ENCODE measurements at regions not wholly inside any gene's neighbourhood (a gene's known extent, or its start where the extent isn't known, plus 50 kb on each side); places are given as distances from the start of the nearest gene placed in this dataset.

DNA sequence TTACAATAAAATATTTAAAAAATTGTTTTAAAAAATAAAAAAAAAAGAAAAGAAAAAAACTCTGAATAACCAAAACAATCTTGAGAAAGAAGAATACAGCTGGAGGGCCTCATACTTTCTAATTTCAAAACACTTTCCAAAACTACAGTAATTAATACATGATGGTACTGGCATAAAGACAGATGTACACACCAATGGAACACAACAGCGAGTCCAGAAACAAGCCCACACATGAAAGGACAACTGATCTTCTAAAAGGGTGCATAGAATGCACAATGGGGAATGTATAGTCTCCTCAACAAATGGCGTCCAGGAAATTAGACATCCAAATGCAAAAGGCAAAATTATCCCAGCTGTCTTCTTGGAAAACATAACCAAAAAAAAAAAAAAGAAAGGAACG, 99.6 kb downstream of the LURAP1L start:
- no peak for DNase-seq

DNA sequence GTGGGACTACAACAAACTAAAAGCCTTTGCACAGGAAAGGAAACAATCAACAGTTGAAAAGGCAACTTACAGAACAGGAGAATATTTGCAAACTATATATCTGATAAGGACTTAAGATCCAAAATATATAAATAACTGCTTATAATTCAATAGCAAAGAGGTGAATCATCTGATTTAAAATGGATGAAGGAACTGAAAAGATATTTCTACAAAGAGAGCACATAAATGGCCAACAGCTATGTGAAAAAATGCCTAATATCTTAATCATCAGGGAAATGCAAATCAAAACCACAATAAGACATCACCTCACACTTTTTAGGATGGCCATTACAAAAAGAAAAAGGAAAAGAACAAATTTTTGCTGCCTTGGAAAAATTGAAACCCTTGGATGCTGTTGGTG, 100.4 kb downstream of the LURAP1L start:
- no peak for DNase-seq

DNA sequence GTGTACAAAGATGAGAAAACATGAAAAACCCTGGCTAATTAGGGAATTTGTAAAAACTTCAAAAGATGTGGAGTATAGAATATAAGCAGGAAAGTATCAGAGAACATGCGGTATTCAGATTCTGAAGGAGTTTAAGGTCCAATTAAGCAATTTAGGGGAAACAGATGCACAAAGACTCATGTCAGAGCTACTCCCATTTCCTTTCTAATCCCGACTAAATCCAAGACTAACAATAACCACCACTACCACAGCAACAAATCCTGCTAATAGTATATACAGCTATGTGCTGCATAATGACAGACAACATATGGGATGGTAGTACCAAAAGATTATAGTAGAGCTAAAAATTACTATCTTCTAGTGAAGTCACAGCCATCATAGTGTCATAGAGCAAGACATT, 102.1 kb downstream of the LURAP1L start:
- no peak for DNase-seq

DNA sequence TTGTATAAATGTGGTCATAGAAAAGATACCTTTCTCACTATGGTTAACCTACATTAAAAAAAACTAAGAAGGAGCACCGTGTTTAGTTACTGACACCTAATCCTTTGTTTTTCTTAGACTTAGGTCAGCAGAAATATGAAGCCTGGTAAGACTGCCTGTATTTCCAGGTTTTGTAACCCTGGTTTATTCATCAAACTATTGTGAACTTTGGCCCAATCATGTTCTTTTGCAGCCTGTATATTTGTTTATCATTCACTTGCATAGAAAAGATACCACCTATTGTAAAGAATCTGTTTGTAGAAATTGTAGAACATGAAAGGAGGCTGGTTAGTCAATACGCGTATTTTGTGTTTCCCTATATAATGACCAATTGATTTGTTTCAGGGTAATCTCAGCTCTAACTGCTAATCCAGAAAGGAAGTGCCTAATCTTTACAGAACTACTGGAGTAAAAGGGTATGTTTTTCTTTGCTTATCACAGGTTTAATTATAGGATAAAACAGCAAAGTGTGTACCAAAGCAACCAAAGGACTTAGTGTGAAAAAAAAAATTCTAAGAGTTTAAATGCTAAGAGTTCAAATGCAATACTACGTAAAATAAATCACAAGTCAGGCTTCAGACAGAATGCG, 103.6 kb downstream of the LURAP1L start:
- DNase-seq, result no peak

DNA sequence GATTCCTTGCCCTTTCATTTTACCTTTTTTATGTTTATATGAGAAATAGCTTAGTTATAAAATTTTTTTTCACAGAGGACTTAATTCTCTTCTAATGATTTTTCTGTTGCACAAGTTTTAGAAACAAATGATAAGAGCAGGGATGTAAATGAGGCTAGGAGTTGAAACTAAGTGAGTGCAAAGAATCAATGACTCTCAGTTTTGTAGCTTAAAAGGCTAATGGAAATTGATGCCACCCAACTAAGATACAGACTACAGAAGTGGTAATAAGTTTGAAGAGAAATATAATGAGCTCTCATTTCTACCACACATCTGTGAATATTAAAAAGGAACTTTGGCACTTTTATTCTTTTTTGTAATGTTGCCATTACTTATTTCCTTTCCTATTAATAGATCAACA, 105.1 kb downstream of the LURAP1L start:
- DNase-seq, result no peak

DNA sequence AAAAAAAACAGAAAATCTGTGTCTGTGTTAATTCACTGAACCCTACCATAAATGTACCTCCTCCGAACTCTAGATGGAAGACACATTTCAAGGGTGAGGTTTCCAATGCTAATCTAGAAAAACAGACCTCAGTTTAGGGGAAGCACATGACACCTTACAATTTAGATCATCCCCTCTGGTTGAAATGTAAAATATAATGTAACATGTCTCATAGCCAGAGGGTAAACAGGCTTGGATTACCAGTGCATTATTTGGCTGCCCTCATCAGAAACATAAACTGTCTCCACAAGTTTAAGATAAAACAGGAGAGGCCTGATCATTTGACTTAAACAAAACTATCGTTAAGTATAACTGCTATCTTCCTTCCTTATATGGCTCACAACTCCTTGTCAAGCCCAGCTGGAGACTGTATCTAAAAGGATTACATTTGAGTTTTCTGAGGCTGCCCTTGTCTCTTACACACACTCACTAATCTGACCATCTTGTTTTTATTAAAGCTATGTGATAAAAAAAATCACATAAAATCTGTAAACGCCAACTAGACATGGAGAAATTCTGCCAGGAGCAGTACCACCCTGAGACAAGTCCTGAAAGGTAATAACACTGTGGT, 105.7 kb downstream of the LURAP1L start:
- no peak for DNase-seq

DNA sequence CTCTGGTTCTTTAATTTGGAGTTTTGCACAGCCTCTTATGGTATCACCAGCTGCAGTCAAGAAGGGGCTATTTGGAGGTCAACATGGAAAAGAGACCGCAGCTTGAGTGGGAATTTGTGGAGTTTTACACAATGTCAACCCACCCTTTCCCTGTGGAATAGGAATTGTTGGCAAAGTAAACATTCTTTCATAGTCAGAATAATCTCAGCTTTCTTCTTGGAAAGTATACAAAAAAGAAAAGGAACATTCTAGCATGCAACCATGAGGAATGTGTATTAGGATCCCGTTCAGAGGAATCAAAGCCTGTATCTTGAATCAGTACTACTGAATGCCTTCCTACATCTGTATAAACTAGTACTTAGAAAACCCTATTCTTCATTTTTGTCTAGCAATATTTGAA, 107.6 kb downstream of the LURAP1L start:
- DNase-seq, result no peak

DNA sequence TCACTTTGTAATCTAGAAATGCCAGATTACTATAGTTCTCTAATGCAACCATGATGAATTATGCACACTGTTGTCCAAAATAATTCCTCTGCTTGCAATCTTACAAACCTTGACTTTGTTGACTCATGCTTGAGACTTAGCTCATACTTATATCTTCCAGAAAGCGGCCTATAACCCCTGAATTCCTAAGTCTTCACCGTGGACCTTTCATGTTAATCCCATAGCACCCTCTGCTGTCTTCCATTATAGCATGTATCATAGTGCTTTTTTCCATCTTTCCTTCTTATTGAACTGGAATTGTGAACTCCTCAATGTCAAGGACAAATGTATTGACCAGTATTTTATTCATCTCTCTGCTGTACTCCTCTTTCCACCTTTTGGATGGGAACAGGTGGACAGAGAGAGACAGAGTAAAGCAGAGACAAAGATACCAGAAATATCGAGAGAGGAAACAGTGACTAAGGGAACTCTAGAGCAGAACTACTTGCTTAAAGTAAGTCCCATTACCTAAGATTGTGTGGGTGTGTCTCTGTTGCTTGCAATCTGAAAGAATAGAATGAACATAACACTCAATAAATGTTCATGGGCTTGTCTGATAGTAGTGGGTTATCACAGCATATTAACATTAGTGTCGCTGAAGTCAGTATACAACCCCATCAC, 110.0 kb downstream of the LURAP1L start:
- peak in 1 of 2 experiments; percentile 5 for DNase-seq

DNA sequence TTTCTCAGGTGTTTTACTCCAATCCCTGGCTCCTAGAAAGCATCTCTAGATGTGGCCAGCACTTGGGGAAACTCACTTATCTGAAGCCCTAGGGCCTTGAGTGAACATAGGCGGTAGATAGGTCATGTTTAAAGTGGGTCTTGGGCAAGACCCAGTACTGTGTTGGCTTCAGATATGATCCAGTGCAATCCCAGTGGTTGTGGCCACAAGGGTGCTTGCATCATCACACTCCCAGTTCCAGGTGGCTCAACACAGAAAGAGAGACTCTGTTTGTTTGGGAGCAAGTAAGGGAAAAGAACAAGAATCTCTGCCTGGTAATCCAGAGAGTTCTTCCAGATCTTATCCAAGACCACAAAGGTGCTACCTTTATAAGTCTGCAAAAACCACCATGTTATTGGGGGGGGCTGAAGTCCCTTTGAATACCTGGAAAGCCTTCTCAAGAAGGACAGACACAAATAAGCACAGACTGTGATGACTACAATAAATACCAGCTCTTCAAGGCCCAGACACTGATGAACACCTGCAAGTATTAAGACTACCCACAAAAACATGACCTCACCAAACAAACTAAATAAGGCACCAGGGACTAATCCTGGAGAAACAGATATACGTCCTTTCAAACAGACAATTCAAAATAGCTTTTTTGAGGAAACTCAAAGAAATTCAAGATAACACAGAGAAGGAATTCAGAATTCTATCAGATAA, 114.7 kb downstream of the LURAP1L start:
- DNase-seq, result no peak

DNA sequence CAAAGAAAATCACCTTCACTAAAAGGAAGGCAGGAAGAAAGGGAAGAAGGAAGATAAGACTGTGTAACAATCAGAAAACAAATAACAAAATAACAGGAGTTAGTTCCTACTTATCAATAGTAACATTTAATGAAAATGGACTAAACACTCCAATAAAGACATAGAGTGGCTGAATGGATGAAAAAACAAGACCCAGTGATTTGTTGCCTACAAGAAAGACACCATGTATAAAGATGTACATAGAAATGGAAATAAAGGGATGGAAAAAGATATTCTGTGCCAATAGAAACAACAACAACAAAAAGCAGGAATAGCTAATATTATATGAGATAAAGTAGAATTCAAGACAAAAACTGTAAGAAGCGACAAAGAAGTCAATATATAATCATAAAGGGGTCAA, 116.8 kb downstream of the LURAP1L start:
- no peak for DNase-seq

DNA sequence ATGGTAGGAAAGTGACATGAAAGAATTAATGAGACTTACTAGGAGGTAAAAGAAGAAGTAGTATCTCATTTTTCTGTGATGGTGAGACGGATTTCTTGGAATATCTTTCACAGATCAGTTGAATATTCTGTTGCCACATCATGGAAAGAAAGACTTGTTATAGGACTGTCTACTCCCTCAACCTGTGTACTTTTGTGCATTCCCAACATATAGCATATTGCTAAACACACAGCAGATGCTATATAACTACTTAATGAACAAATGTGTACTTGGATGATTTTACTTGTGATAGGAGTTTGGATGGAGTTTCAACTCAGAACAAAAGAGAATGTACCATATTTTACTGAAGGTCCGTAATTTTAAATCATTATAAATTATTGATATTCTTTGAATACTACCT, 128.5 kb downstream of the LURAP1L start:
- DNase-seq, result no peak

DNA sequence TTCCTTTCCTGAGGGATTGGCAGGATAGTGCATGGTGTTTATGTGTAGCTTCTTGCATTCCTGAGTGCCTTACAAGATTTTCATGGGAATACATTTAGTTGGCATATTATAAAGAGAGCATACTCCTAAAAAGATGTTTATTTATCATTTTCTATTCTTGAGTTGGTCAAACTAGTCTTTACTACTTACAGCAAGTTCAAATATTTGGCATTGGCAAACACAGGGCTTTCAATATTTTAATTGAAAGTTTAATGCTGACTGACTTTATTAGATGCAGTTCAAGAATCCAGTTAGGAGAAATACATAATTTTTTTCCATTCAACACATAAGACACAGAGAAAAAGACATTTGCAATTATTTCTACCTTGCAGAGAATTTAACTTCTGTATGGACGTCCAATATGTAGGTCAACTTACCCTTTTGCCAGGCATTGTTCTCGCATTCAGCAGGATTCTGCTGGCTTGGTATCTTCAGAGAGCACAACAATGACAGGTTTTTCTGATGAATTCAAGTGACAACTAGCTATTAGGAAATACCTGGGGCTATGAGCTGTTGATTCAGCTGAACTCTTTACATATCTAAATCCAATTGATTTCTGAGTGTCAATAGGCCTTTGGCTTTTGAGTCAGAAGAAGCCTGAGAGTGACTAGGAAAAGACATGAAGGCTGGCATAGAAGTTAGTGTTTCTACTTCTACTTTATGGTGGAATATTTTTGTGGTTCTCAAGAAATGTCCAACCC, 129.6 kb downstream of the LURAP1L start:
- DNase-seq, result no peak

DNA sequence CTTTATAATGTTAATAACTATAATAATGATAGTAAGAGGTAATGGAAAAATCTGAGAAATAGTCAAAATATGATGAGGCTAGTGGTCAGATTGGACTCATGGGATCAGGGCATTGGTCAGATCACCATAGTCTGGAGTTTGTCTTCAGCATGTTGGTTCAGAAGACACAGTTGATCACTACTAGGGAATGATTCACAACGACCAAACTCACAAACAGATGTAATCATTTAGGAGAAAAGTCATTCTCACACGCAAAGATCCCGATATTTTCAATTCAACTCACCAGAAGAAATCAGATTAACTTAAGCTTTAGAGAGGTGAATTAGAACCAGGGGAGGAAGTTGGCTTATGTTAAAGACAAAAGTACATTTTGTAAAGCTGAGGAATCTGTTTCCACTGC, 131.8 kb downstream of the LURAP1L start:
- DNase-seq, result no peak

DNA sequence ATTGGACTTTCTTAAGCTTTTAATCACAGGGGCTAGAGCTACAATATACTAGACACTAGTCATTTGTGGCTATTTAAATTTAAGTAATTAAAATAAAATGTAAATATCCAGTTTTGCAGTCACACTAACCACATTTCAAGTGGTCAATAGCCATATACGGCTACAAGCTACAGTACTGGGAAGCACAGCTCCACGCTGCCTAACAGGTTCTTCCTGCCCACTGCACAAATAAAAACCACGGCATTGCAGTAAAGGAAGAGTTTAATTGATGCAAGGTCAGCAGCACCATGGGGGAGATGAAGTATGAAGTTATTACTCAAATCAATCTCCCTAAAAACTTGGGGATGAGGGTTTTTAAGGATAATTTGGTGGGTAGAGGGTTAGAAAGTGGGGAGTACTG, 134.1 kb downstream of the LURAP1L start:
- DNase-seq, result no peak

DNA sequence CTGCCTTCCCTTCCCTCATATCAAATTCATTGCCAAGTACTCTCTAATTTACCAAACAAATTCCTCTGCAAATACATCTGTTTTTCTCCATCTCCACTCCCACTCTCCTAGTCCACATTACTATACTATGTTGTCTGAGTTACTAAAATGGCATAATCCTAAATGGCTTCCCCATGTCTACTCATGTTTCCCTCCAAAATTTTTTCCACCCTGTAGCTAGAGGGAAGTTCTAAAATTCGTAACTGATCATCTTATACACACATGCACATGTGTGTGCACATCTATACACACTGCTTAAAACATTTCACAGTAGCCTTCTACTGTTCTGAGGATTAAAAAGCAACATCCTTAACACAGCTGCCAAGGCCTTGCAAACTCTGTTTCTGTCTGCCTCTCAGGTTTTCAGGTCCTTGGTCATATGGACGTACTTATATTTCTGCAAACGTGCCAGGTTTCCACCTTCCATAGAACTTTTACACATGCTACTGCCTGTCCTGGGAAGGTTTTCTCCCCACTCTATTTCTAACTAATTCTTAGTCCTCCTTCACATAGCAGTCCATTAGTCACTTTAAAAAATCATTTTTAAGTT, 140.6 kb downstream of the LURAP1L start:
- DNase-seq, result no peak

DNA sequence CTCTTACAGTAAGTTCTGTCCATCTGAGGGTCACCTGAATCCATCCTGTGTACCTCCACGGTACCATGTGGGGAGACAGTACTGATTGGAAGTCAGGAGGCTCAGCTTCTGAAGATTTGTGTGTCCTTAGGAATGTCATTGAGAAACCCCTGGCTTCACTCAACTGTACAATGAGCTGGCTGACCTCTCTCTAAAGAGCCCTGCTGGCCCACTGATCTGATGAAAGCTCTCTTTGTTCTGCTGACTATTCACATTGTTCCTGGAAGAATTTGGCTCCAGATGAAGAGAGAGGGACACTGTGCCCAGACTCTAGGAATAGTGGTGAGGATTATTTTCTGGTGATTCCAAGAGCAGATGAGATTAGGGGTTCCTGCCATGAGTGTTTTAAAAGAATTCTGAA, 141.2 kb downstream of the LURAP1L start:
- no peak for DNase-seq

DNA sequence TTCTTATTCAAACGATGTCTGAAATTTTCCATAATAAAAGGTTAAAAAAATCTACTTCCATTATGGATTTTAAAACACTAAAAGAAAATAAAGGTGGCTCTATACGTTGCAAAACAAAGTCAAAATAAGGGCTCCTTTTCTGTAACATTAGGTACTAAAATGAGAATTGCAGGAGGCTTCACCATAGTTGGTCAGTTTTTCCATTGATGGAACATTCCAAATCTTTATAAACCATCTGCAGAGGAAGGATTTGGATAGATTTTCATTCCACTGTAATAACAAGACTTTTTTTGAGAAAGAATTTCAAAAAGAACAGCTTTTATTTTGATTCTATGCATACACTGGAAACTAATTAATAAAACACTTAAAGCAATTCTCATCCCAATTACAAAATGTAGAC, 145.6 kb downstream of the LURAP1L start:
- DNase-seq, result no peak

DNA sequence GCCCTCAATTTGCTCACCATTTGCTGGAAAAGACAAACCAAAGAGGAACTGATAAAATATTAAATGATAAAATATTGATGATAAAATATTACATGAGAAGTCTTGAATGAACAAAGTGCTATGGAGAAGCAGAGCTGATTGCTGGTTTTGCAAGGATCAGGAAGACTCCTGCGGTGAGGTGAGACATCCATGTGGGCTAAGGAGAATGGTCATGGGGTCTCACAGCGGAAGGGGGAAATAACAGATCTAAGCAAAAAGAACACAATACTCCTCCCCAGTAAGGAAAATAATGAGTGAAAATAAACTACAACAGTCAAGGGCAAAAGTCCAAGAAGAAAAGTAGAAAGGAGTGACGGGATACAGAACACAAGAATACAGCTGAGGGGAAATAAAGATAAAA, 146.8 kb downstream of the LURAP1L start:
- DNase-seq, result no peak

DNA sequence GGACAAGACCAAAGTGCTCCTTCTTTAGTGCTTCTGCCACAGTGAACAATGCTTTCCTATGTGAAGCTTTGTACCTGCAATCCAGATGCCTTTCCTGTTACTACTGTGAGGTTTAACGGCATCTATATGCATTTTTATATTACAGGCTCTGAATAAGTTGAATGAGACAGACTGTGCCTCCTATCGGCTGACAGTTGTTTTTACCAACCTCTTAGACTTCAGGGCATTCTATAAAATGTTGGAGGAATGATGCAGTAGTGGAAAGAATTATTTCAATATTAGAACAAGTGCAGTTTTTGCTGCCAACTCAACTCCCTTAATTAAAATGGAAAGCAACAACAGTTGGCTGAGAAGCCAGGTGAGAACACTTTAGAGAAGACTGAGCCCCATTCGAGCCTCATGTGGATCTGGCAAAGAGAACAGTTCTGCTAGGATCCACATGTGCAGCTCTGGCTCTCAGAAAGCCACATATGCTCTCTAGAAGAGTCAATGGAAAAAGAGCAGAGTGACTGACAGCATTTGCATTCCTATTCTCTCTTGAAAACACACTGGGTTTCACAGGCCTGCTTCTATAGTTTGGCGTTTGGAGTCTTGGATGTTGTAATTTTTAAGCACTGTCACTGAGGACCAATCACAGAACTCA, 147.5 kb downstream of the LURAP1L start:
- DNase-seq, result no peak

DNA sequence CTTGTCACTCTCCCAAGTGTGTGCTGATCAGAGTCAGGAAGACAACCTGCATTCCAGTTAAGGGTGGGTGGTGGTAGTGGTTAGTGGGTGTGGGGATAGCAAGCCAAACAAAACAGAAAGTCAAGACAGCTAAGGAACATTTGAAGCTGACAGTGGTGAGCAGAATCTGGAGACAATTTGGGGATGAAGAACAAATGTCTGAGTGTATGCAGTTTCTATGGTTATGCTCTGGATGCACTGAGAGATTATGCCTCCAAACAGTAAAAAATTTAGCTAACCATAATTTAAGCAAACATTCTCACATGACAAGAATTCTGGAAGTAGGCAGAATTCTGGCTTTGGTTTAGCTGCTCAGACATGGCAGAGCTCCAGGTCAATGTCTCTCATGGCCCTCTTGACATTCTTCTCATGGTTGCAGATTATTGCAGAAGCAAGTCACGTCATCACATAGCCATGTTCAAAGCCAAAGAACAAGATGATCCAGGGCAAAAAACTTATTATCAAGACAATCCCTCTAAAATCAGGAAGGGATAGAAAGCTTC, 148.7 kb downstream of the LURAP1L start:
- DNase-seq, result no peak

DNA sequence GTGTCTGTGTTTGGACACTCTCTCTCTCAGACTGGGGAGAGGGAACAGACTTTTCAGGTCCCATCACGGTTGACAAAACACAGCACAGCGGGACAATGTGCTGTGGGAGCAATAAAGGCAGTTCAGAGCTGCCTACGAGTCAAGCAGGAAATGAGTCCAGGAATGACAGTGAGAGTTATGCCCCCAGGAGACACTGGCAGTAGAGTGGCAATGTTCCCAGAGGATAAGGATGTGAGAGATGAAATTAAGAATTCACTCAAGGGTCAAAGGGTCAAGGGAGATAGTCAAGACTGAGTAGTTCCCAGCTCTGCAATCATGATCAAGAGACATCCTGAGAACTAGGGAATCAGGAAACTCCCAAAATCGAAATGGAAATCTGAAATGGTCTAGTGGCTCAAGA, 156.1 kb downstream of the LURAP1L start:
- DNase-seq, result peak in 1 of 2 experiments; percentile 1

DNA sequence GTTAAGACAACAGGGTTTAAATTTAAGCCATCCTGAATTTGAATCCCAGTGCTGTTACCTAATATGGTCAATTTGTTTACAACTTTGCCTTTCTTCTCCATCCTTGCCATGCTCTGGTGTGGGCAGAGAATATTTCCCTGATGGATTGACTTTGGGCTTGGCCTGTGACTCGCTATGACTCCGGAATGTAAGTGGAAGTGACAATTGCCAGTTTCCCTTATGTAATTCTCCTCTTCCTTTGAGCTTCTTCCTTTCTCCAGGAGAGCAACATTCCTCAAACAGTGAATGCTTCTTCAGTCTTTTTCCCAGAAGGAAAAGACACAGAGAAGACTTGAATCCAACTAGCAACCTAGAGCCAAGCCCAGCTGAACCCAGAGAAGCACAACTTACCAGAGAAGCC, 159.1 kb downstream of the LURAP1L start:
- peak; percentile 3 to 14 for DNase-seq

Measured in SW 1271 (cell line).